SK-N-SH treated with all-trans-retinoic acid at 6 μM for 48 hours (cell line): ENCODE measurements at regions not wholly inside any gene's neighbourhood (a gene's known extent, or its start where the extent isn't known, plus 50 kb on each side); places are given as distances from the start of the nearest gene placed in this dataset.

Experiments used
- ATAC-seq: fragments of 200-7000 bp; cut with Tn5 transposase; 3 replicates; pipeline ENCODE4 v1.9.1; 2020; ENCODE audit warnings: mild to moderate bottlenecking, moderate library complexity
- BACH2 ChIP-seq: fragments of 250-450 bp; sonication (Bioruptor Pico); IDR thresholded peaks from 2 replicates; pipeline ENCODE4 v1.9.0; 2021; ENCODE audit warnings: mild to moderate bottlenecking, borderline replicate concordance
- CSDC2 ChIP-seq: fragments of 250-450 bp; sonication (Bioruptor Pico); IDR thresholded peaks from 2 replicates; pipeline ENCODE4 v1.5.0; 2020; ENCODE audit warnings: mild to moderate bottlenecking, moderate library complexity
- ESRRG ChIP-seq: fragments of 250-450 bp; sonication (Bioruptor Pico); IDR thresholded peaks from 2 replicates; pipeline ENCODE4 v1.6.1; 2021; ENCODE audit warnings: mild to moderate bottlenecking
- GLIS3 ChIP-seq: fragments of 250-450 bp; sonication (Bioruptor Pico); IDR thresholded peaks from 2 replicates; pipeline ENCODE4 v1.5.0; 2020; ENCODE audit warnings: mild to moderate bottlenecking, moderate library complexity
- ISL1 ChIP-seq: fragments of 250-450 bp; sonication (Bioruptor Pico); IDR thresholded peaks from 2 replicates; pipeline ENCODE4 v2.1.2; 2022; ENCODE audit warnings: mild to moderate bottlenecking, moderate library complexity
- OSR1 ChIP-seq: fragments of 250-450 bp; sonication (Bioruptor Pico); IDR thresholded peaks from 2 replicates; pipeline ENCODE4 v1.8.0; 2022; ENCODE audit warnings: moderate library complexity, mild to moderate bottlenecking, inconsistent platforms
- PPARA ChIP-seq: fragments of 250-450 bp; sonication (Bioruptor Pico); IDR thresholded peaks from 2 replicates; pipeline ENCODE4 v1.5.0; 2020; ENCODE audit warnings: mild to moderate bottlenecking, borderline replicate concordance
- RARB ChIP-seq: fragments of 250-450 bp; sonication (Bioruptor Pico); IDR thresholded peaks from 2 replicates; pipeline ENCODE4 v1.8.0; 2021; ENCODE audit warnings: mild to moderate bottlenecking, moderate library complexity
- SNAI2 ChIP-seq: fragments of 250-450 bp; sonication (Bioruptor Pico); IDR thresholded peaks from 2 replicates; pipeline ENCODE4 v1.5.0; 2020; ENCODE audit warnings: mild to moderate bottlenecking, moderate library complexity
- TCF4 ChIP-seq: fragments of 250-450 bp; sonication (Bioruptor Pico); IDR thresholded peaks from 2 replicates; pipeline ENCODE4 v1.8.0; 2021; ENCODE audit warnings: mild to moderate bottlenecking, moderate library complexity, borderline replicate concordance
- TOX ChIP-seq: fragments of 250-450 bp; sonication (Bioruptor Pico); IDR thresholded peaks from 2 replicates; pipeline ENCODE4 v1.8.0; 2021; ENCODE audit warnings: mild to moderate bottlenecking, moderate library complexity, borderline replicate concordance
- ZC3H10 ChIP-seq: fragments of 250-450 bp; sonication (Bioruptor Pico); IDR thresholded peaks from 2 replicates; pipeline ENCODE4 v1.5.1; 2021; ENCODE audit warnings: mild to moderate bottlenecking, moderate library complexity
- ZFP3 ChIP-seq: fragments of 250-450 bp; sonication (Bioruptor Pico); IDR thresholded peaks from 2 replicates; pipeline ENCODE4 v1.5.0; 2020; ENCODE audit warnings: mild to moderate bottlenecking, moderate library complexity
- ZNF565 ChIP-seq: fragments of 450-650 bp; formaldehyde crosslinking; conservative IDR thresholded peaks from 2 replicates; pipeline ENCODE4 v1.5.0; 2020; ENCODE audit warnings: low read depth, mild to moderate bottlenecking, moderate library complexity
- ZNF70 ChIP-seq: fragments of 450-650 bp; formaldehyde crosslinking; IDR thresholded peaks from 2 replicates; pipeline ENCODE4 v1.5.0; 2020; ENCODE audit warnings: mild to moderate bottlenecking, moderate library complexity
- ZNF8 ChIP-seq: fragments of 450-650 bp; formaldehyde crosslinking; IDR thresholded peaks from 2 replicates; pipeline ENCODE4 v1.5.0; 2020; ENCODE audit warnings: mild to moderate bottlenecking, moderate library complexity
- TF ChIP-seq, protein P1 (sequence below): fragments of 250-450 bp; sonication (Bioruptor Pico); IDR thresholded peaks from 2 replicates; pipeline ENCODE4 v1.5.1; 2020; ENCODE audit warnings: low read depth, mild to moderate bottlenecking, moderate library complexity
- TF ChIP-seq, protein P2 (sequence below): fragments of 250-450 bp; sonication (Bioruptor Pico); IDR thresholded peaks from 2 replicates; pipeline ENCODE4 v1.8.0; 2021; ENCODE audit warnings: low read depth, mild to moderate bottlenecking, moderate library complexity, borderline replicate concordance
- TF ChIP-seq, protein P3 (sequence below): fragments of 250-450 bp; sonication (Bioruptor Pico); IDR thresholded peaks from 2 replicates; pipeline ENCODE4 v1.5.1; 2021; ENCODE audit warnings: mild to moderate bottlenecking, moderate library complexity
- TF ChIP-seq, protein P4 (sequence below): fragments of 250-450 bp; sonication (Bioruptor Pico); IDR thresholded peaks from 2 replicates; pipeline ENCODE4 v1.5.0; 2020; ENCODE audit warnings: mild to moderate bottlenecking, moderate library complexity
- TF ChIP-seq, protein P5 (sequence below): fragments of 250-450 bp; sonication (Bioruptor Pico); IDR thresholded peaks from 2 replicates; pipeline ENCODE4 v1.8.0; 2020; ENCODE audit warnings: mild to moderate bottlenecking, moderate library complexity, borderline replicate concordance

DNA sequence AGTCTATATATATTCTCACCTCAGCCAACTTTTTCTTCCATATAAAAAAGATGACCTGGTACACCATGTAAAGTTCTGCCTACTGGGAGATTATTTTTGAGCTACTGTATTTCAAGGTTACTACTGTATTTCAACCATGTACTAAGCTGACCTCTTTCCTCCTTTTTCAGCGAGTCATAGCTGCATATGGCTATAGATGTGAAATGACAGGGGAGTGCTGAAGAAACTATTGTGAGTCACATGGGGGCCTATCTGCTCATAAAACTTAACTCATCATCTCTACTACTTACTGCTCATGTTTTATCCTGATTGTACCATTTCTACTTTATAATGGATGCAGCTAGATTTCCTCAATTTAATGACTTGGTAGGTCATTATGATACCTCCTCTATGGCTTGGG is 571.4 kb upstream of the ATP2B1 start:
- TF ChIP-seq RARB: no peak
- TF ChIP-seq GLIS3 (CRISPR knock-in tag): no peak
- TF ChIP-seq TCF4 (CRISPR knock-in tag): no peak
- ATAC-seq: no peak

DNA sequence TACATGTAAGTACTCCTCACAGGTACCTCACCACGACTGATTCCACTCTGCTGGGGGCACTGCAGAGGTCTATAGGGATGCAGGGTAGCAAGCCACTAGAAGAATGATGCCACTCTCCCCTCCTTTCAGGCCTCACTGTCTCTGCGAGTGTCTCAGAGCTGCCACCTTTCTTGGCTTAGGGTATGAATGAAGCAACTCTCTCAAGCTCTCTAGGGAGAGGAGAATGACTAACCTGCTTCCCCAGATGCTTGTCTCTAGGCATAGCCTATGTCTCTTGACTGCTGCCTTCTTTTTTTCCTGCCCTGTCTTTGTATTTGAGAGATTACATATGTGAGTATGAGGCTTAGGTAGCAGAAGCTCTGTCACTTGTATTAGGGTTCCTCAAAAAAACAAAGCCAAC is 566.5 kb upstream of the ATP2B1 start:
- no peak for TF ChIP-seq BACH2 (CRISPR knock-in tag)
- TF ChIP-seq PPARA (CRISPR knock-in tag): no peak
- TF ChIP-seq, protein P1, sequence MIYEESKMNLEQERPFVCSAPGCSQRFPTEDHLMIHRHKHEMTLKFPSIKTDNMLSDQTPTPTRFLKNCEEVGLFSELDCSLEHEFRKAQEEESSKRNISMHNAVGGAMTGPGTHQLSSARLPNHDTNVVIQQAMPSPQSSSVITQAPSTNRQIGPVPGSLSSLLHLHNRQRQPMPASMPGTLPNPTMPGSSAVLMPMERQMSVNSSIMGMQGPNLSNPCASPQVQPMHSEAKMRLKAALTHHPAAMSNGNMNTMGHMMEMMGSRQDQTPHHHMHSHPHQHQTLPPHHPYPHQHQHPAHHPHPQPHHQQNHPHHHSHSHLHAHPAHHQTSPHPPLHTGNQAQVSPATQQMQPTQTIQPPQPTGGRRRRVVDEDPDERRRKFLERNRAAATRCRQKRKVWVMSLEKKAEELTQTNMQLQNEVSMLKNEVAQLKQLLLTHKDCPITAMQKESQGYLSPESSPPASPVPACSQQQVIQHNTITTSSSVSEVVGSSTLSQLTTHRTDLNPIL (CRISPR knock-in tag): no peak
- TF ChIP-seq TCF4 (CRISPR knock-in tag): no peak
- no peak for TF ChIP-seq CSDC2 (CRISPR knock-in tag)
- TF ChIP-seq, all 23 proteins: peak for 0
- no peak for ATAC-seq

DNA sequence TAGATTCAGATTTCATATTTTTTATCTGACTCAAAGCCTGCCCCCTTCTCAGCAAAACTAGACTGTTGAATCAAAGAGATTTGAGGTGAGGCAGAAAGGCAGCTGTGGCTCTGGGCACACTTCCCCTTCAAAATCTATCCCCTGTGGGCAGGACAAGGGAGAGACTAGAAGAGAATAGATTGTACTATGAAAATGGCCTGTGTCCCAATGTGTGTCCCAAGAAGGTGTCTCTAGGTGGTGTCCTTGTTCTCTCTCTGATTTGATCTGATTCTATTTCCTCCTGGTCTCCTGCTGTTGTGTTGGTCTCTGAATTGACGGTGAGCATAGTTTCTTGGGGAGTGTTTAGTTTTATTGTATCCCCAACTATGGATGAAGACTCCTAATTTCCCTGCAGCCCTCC is 565.8 kb upstream of the ATP2B1 start:
- TF ChIP-seq PPARA (CRISPR knock-in tag) (no peak), ISL1 (CRISPR knock-in tag) (no peak), SNAI2 (CRISPR knock-in tag) (no peak), ZNF70 (CRISPR knock-in tag) (no peak), RARB (no peak), ZNF565 (CRISPR knock-in tag) (no peak), TCF4 (CRISPR knock-in tag) (no peak), TOX (CRISPR knock-in tag) (no peak), BACH2 (CRISPR knock-in tag) (no peak), GLIS3 (CRISPR knock-in tag) (no peak), ZFP3 (CRISPR knock-in tag) (no peak), ESRRG (CRISPR knock-in tag) (no peak), OSR1 (CRISPR knock-in tag) (no peak), ZC3H10 (no peak), ZNF8 (CRISPR knock-in tag) (no peak)
- TF ChIP-seq, protein P2, sequence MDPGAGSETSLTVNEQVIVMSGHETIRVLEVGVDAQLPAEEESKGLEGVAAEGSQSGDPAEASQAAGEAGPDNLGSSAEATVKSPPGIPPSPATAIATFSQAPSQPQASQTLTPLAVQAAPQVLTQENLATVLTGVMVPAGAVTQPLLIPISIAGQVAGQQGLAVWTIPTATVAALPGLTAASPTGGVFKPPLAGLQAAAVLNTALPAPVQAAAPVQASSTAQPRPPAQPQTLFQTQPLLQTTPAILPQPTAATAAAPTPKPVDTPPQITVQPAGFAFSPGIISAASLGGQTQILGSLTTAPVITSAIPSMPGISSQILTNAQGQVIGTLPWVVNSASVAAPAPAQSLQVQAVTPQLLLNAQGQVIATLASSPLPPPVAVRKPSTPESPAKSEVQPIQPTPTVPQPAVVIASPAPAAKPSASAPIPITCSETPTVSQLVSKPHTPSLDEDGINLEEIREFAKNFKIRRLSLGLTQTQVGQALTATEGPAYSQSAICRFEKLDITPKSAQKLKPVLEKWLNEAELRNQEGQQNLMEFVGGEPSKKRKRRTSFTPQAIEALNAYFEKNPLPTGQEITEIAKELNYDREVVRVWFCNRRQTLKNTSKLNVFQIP (CRISPR knock-in tag): no peak
- TF ChIP-seq, protein P3, sequence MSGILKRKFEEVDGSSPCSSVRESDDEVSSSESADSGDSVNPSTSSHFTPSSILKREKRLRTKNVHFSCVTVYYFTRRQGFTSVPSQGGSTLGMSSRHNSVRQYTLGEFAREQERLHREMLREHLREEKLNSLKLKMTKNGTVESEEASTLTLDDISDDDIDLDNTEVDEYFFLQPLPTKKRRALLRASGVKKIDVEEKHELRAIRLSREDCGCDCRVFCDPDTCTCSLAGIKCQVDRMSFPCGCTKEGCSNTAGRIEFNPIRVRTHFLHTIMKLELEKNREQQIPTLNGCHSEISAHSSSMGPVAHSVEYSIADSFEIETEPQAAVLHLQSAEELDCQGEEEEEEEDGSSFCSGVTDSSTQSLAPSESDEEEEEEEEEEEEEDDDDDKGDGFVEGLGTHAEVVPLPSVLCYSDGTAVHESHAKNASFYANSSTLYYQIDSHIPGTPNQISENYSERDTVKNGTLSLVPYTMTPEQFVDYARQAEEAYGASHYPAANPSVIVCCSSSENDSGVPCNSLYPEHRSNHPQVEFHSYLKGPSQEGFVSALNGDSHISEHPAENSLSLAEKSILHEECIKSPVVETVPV (CRISPR knock-in tag): no peak
- TF ChIP-seq, protein P1 (CRISPR knock-in tag): no peak
- TF ChIP-seq, protein P4, sequence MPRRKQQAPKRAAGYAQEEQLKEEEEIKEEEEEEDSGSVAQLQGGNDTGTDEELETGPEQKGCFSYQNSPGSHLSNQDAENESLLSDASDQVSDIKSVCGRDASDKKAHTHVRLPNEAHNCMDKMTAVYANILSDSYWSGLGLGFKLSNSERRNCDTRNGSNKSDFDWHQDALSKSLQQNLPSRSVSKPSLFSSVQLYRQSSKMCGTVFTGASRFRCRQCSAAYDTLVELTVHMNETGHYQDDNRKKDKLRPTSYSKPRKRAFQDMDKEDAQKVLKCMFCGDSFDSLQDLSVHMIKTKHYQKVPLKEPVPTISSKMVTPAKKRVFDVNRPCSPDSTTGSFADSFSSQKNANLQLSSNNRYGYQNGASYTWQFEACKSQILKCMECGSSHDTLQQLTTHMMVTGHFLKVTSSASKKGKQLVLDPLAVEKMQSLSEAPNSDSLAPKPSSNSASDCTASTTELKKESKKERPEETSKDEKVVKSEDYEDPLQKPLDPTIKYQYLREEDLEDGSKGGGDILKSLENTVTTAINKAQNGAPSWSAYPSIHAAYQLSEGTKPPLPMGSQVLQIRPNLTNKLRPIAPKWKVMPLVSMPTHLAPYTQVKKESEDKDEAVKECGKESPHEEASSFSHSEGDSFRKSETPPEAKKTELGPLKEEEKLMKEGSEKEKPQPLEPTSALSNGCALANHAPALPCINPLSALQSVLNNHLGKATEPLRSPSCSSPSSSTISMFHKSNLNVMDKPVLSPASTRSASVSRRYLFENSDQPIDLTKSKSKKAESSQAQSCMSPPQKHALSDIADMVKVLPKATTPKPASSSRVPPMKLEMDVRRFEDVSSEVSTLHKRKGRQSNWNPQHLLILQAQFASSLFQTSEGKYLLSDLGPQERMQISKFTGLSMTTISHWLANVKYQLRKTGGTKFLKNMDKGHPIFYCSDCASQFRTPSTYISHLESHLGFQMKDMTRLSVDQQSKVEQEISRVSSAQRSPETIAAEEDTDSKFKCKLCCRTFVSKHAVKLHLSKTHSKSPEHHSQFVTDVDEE (CRISPR knock-in tag): no peak
- TF ChIP-seq, protein P5, sequence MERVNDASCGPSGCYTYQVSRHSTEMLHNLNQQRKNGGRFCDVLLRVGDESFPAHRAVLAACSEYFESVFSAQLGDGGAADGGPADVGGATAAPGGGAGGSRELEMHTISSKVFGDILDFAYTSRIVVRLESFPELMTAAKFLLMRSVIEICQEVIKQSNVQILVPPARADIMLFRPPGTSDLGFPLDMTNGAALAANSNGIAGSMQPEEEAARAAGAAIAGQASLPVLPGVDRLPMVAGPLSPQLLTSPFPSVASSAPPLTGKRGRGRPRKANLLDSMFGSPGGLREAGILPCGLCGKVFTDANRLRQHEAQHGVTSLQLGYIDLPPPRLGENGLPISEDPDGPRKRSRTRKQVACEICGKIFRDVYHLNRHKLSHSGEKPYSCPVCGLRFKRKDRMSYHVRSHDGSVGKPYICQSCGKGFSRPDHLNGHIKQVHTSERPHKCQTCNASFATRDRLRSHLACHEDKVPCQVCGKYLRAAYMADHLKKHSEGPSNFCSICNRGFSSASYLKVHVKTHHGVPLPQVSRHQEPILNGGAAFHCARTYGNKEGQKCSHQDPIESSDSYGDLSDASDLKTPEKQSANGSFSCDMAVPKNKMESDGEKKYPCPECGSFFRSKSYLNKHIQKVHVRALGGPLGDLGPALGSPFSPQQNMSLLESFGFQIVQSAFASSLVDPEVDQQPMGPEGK (CRISPR knock-in tag): no peak
- no peak for ATAC-seq
